Body of pancreas (tissue), 4 donors: ENCODE measurements at regions not wholly inside any gene's neighbourhood (a gene's known extent, or its start where the extent isn't known, plus 50 kb on each side); places are given as distances from the start of the nearest gene placed in this dataset.
"Not testable (repeated sequence)": the region's sequence is repeated elsewhere in the genome, so short reads cannot be mapped to it uniquely, and the experiment has no call there.

ENCODE experiments used
- POLR2A ChIP-seq, 3 donors: fragments of 450-650 bp; IDR thresholded peaks; one replicate each; pipeline ENCODE4 v1.6.1; 2016; ENCODE audit warnings: antibody characterized with exemption in 3 of 3, mild to moderate bottlenecking in 2 of 3
- TF ChIP-seq, protein P1 (sequence below), 7 experiments: fragments of 450-650 bp in 4 of 7; fragments of 200-600 bp in 3 of 7; sonication (generic) in 3 of 7; IDR thresholded peaks; one replicate each; pipeline ENCODE4 v1.5.1; 2016 to 2019; ENCODE audit warnings: antibody characterized with exemption in 7 of 7

GRCh38 chr2:87469180-87470151 lies 278.4 kb upstream of the PLGLB2 start:
- TF ChIP-seq, protein P1, sequence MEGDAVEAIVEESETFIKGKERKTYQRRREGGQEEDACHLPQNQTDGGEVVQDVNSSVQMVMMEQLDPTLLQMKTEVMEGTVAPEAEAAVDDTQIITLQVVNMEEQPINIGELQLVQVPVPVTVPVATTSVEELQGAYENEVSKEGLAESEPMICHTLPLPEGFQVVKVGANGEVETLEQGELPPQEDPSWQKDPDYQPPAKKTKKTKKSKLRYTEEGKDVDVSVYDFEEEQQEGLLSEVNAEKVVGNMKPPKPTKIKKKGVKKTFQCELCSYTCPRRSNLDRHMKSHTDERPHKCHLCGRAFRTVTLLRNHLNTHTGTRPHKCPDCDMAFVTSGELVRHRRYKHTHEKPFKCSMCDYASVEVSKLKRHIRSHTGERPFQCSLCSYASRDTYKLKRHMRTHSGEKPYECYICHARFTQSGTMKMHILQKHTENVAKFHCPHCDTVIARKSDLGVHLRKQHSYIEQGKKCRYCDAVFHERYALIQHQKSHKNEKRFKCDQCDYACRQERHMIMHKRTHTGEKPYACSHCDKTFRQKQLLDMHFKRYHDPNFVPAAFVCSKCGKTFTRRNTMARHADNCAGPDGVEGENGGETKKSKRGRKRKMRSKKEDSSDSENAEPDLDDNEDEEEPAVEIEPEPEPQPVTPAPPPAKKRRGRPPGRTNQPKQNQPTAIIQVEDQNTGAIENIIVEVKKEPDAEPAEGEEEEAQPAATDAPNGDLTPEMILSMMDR (IDR thresholded peaks at IDR 0.05): not testable (repeated sequence)
- TF ChIP-seq POLR2A (IDR thresholded peaks at IDR 0.05): not testable (repeated sequence)
